ENCODE measurements at regions not wholly inside any gene's neighbourhood (a gene's known extent, or its start where the extent isn't known, plus 50 kb on each side); places are given as distances from the start of the nearest gene placed in this dataset.

GRCh38 chr12:70985850-70986249, 65.3 kb upstream of the PTPRR start:
- no peak for TF ChIP-seq SMC3 (conservative IDR thresholded peaks at IDR 0.05; ENCODE audit: poor library complexity)
- TF ChIP-seq POLR2AphosphoS5 (IDR thresholded peaks at IDR 0.05) = no peak
- TF ChIP-seq RAD21 (conservative IDR thresholded peaks at IDR 0.05) = no peak
- no peak for TF ChIP-seq MXI1 (conservative IDR thresholded peaks at IDR 0.05; ENCODE audit: poor library complexity, severe bottlenecking)
- TF ChIP-seq EP300 (conservative IDR thresholded peaks at IDR 0.05; ENCODE audit: poor library complexity, severe bottlenecking) = no peak
- TF ChIP-seq TAF1 (IDR thresholded peaks at IDR 0.05; ENCODE audit: low read depth) = no peak
- TF ChIP-seq, protein P1, sequence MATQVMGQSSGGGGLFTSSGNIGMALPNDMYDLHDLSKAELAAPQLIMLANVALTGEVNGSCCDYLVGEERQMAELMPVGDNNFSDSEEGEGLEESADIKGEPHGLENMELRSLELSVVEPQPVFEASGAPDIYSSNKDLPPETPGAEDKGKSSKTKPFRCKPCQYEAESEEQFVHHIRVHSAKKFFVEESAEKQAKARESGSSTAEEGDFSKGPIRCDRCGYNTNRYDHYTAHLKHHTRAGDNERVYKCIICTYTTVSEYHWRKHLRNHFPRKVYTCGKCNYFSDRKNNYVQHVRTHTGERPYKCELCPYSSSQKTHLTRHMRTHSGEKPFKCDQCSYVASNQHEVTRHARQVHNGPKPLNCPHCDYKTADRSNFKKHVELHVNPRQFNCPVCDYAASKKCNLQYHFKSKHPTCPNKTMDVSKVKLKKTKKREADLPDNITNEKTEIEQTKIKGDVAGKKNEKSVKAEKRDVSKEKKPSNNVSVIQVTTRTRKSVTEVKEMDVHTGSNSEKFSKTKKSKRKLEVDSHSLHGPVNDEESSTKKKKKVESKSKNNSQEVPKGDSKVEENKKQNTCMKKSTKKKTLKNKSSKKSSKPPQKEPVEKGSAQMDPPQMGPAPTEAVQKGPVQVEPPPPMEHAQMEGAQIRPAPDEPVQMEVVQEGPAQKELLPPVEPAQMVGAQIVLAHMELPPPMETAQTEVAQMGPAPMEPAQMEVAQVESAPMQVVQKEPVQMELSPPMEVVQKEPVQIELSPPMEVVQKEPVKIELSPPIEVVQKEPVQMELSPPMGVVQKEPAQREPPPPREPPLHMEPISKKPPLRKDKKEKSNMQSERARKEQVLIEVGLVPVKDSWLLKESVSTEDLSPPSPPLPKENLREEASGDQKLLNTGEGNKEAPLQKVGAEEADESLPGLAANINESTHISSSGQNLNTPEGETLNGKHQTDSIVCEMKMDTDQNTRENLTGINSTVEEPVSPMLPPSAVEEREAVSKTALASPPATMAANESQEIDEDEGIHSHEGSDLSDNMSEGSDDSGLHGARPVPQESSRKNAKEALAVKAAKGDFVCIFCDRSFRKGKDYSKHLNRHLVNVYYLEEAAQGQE (IDR thresholded peaks at IDR 0.05; ENCODE audit: borderline replicate concordance) = no peak
- TF ChIP-seq EZH2 (IDR thresholded peaks at IDR 0.05; ENCODE audit: borderline replicate concordance, insufficient read depth, low read length, poor library complexity, severe bottlenecking) = no peak

DNA sequence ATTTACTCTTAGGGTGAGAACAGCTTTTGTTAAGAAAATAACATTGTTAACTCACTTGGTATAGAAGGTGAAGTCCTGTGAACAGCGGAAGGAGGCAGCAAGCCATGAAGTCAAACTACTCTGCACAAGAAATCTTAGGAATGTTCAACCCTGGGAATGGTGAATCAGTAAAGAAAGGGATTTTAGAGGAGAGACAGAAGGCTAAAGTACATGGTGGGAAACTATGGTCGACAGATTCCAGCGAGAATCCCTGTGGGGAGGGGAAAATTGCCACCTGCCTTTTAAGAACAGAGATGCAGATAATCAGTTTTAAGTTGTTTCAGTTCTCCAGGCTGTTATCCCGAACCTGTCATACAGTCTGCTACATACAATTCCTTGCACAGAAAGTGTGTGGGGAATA, 63.2 kb upstream of the PTPRR start:
- no peak overlapping the region for H3K4me2 ChIP-seq (ENCODE audit: low read length)
- H3K9me2 ChIP-seq (ENCODE audit: insufficient read depth, low read length) = no peaks in the 10 kb centered on the region
- H3K4me3 ChIP-seq (ENCODE audit: low read length) = no peak overlapping the region
- no peaks in the 10 kb centered on the region for H3K9me3 ChIP-seq (ENCODE audit: low read length)
- H3F3A ChIP-seq (ENCODE audit: insufficient read depth, low read length, poor library complexity, severe bottlenecking) = no peaks in the 10 kb centered on the region
- no peaks in the 10 kb centered on the region for H4K20me1 ChIP-seq (ENCODE audit: insufficient read depth)
- TF ChIP-seq EZH2 (IDR thresholded peaks at IDR 0.05; ENCODE audit: borderline replicate concordance, insufficient read depth, low read length, poor library complexity, severe bottlenecking) (no peak), RAD21 (conservative IDR thresholded peaks at IDR 0.05) (no peak), MXI1 (conservative IDR thresholded peaks at IDR 0.05; ENCODE audit: poor library complexity, severe bottlenecking) (no peak), SMC3 (conservative IDR thresholded peaks at IDR 0.05; ENCODE audit: poor library complexity) (no peak), TAF1 (IDR thresholded peaks at IDR 0.05; ENCODE audit: low read depth) (no peak), POLR2AphosphoS5 (IDR thresholded peaks at IDR 0.05) (no peak), EP300 (conservative IDR thresholded peaks at IDR 0.05; ENCODE audit: poor library complexity, severe bottlenecking) (no peak)
- TF ChIP-seq, protein P2, sequence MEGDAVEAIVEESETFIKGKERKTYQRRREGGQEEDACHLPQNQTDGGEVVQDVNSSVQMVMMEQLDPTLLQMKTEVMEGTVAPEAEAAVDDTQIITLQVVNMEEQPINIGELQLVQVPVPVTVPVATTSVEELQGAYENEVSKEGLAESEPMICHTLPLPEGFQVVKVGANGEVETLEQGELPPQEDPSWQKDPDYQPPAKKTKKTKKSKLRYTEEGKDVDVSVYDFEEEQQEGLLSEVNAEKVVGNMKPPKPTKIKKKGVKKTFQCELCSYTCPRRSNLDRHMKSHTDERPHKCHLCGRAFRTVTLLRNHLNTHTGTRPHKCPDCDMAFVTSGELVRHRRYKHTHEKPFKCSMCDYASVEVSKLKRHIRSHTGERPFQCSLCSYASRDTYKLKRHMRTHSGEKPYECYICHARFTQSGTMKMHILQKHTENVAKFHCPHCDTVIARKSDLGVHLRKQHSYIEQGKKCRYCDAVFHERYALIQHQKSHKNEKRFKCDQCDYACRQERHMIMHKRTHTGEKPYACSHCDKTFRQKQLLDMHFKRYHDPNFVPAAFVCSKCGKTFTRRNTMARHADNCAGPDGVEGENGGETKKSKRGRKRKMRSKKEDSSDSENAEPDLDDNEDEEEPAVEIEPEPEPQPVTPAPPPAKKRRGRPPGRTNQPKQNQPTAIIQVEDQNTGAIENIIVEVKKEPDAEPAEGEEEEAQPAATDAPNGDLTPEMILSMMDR (IDR thresholded peaks at IDR 0.05; ENCODE audit: poor library complexity, severe bottlenecking) = no peak
- TF ChIP-seq, protein P1 (IDR thresholded peaks at IDR 0.05; ENCODE audit: borderline replicate concordance) = no peak
- H3K27me3 ChIP-seq (ENCODE audit: insufficient read depth, low read depth, low read length) = no peaks in the 10 kb centered on the region
- no peaks in the 10 kb centered on the region for H3K79me2 ChIP-seq (replicated peaks; ENCODE audit: insufficient read depth, low read length)
- no peak overlapping the region for H3K9ac ChIP-seq (ENCODE audit: low read length)
- H2AFZ ChIP-seq (ENCODE audit: low read depth, low read length) = no peak overlapping the region
- no peaks in the 10 kb centered on the region for H3K36me3 ChIP-seq (ENCODE audit: insufficient read depth, low read length)
- H3K27ac ChIP-seq (ENCODE audit: low read length) = no peak overlapping the region

More at GRCh38 chr12:70985850-70986249, 65.3 kb upstream of the PTPRR start:
- Histone ChIP-seq H3K4me2 (ENCODE audit: low read length) (no peak overlapping the region), H3K4me3 (ENCODE audit: low read length) (no peak overlapping the region), H3K27ac (ENCODE audit: low read length) (no peak overlapping the region), H3K9me2 (ENCODE audit: insufficient read depth, low read length) (no peaks in the 10 kb centered on the region), H3K9me3 (ENCODE audit: low read length) (no peaks in the 10 kb centered on the region), H3K79me2 (replicated peaks; ENCODE audit: insufficient read depth, low read length) (no peaks in the 10 kb centered on the region), H2AFZ (ENCODE audit: low read depth, low read length) (no peak overlapping the region), H4K20me1 (ENCODE audit: insufficient read depth) (no peaks in the 10 kb centered on the region), H3K36me3 (ENCODE audit: insufficient read depth, low read length) (no peaks in the 10 kb centered on the region), H3K27me3 (ENCODE audit: insufficient read depth, low read depth, low read length) (no peaks in the 10 kb centered on the region), H3F3A (ENCODE audit: insufficient read depth, low read length, poor library complexity, severe bottlenecking) (no peaks in the 10 kb centered on the region), H3K9ac (ENCODE audit: low read length) (no peak overlapping the region)
